H1 (cell line): ENCODE measurements at regions not wholly inside any gene's neighbourhood (a gene's known extent, or its start where the extent isn't known, plus 50 kb on each side); places are given as distances from the start of the nearest gene placed in this dataset.

Experiments used
- RFX5 ChIP-seq: IDR thresholded peaks from 2 replicates; pipeline ENCODE4 v1.6.1; 2011; ENCODE audit warnings: low read depth, low read length, improper control_type of control experiment, borderline replicate concordance
- TEAD4 ChIP-seq: IDR thresholded peaks from 2 replicates; pipeline ENCODE4 v1.6.1; 2012; ENCODE audit warnings: low read depth, low read length, inconsistent platforms, mixed read lengths

DNA sequence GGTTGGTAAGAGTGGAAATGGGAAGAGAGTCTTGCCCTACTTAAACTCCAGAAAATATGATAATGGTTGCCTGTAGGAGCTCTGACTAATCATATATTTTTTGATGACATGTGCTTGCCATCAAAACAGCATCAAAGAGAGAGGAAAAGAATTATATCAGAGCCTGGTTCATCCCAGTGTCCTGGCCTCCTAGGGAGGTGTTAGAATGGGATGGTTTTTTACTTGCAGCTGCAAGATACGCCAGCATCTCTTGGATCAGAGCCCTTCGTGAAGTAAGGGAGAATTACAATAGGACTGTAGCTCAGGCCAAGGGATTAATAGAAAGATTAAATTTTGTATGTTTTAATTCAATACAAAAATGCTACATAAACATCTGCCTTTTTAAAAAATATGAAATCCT lies 177.6 kb upstream of the HDAC9 start (continued):
- TF ChIP-seq TEAD4, result no peak
- TF ChIP-seq RFX5, result no peak
